IMR-90 (cell line): ENCODE measurements at regions not wholly inside any gene's neighbourhood (a gene's known extent, or its start where the extent isn't known, plus 50 kb on each side); places are given as distances from the start of the nearest gene placed in this dataset.

Experiments used
- FOS ChIP-seq: fragments of 150-350 bp; IDR thresholded peaks from 2 replicates; pipeline ENCODE4 v1.6.1; 2016; ENCODE audit warnings: low read depth, low read length
- MXI1 ChIP-seq: IDR thresholded peaks from 2 replicates; pipeline ENCODE4 v1.6.1; 2012; ENCODE audit warnings: low read depth, mild to moderate bottlenecking, low read length, moderate library complexity, borderline replicate concordance
- POLR2A ChIP-seq: IDR thresholded peaks from 2 replicates; pipeline ENCODE4 v1.6.1; 2012; ENCODE audit warnings: mild to moderate bottlenecking, low read depth, low read length
- RAD21 ChIP-seq: IDR thresholded peaks from 2 replicates; pipeline ENCODE4 v1.6.1; 2012; ENCODE audit warnings: low read length, improper control_type of control experiment
- RCOR1 ChIP-seq: IDR thresholded peaks from 2 replicates; pipeline ENCODE4 v1.6.1; 2012; ENCODE audit warnings: mild to moderate bottlenecking, low read length, improper control_type of control experiment; ENCODE audit not compliant: insufficient replicate concordance
- RFX5 ChIP-seq: IDR thresholded peaks from 2 replicates; pipeline ENCODE4 v1.8.0; 2012; ENCODE audit warnings: low read depth, mild to moderate bottlenecking, low read length, moderate library complexity
- SMC3 ChIP-seq: fragments of 150-350 bp; IDR thresholded peaks from 2 replicates; pipeline ENCODE4 v1.6.1; 2016; ENCODE audit warnings: low read depth, mild to moderate bottlenecking, antibody characterized with exemption, low read length, moderate library complexity
- TF ChIP-seq, protein P1 (sequence below): conservative IDR thresholded peaks from 2 replicates; pipeline ENCODE4 v1.5.1; 2012; ENCODE audit warnings: mild to moderate bottlenecking, low read depth, low read length, improper control_type of control experiment
- TF ChIP-seq, protein P2 (sequence below): fragments of 150-350 bp; IDR thresholded peaks from 2 replicates; pipeline ENCODE4 v1.6.1; 2016; ENCODE audit warnings: low read depth, mild to moderate bottlenecking, low read length, moderate library complexity, borderline replicate concordance
- TF ChIP-seq, protein P3 (sequence below): fragments of 150-350 bp; IDR thresholded peaks from 2 replicates; pipeline ENCODE4 v1.6.1; 2017; ENCODE audit warnings: mild to moderate bottlenecking, antibody characterized with exemption, low read length, low read depth

DNA sequence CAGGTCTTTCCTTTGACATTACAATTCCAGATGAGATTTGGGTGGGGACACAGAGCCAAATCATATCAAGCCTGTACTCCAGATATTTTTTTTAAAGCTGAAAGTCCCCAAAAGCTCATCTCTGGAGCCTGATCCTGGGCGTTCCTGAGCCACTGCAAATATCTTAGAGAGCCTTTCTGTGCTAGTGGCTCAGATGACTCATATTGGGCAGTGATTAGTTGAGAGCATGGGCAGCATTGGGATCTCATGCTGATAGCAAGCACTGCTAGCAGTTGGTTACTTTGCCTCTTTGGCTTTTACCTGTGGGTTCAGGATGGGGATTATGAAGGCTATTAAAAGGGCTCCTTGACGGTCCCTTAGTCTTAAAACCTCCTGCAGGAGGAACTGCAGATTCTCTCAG is 51.4 kb upstream of the SCRG1 start:
- no peak for TF ChIP-seq RFX5
- TF ChIP-seq SMC3: no peak
- no peak for TF ChIP-seq RAD21
- no peak for TF ChIP-seq POLR2A
- TF ChIP-seq, protein P1, sequence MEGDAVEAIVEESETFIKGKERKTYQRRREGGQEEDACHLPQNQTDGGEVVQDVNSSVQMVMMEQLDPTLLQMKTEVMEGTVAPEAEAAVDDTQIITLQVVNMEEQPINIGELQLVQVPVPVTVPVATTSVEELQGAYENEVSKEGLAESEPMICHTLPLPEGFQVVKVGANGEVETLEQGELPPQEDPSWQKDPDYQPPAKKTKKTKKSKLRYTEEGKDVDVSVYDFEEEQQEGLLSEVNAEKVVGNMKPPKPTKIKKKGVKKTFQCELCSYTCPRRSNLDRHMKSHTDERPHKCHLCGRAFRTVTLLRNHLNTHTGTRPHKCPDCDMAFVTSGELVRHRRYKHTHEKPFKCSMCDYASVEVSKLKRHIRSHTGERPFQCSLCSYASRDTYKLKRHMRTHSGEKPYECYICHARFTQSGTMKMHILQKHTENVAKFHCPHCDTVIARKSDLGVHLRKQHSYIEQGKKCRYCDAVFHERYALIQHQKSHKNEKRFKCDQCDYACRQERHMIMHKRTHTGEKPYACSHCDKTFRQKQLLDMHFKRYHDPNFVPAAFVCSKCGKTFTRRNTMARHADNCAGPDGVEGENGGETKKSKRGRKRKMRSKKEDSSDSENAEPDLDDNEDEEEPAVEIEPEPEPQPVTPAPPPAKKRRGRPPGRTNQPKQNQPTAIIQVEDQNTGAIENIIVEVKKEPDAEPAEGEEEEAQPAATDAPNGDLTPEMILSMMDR: no peak
- no peak for TF ChIP-seq MXI1
- TF ChIP-seq, protein P2, sequence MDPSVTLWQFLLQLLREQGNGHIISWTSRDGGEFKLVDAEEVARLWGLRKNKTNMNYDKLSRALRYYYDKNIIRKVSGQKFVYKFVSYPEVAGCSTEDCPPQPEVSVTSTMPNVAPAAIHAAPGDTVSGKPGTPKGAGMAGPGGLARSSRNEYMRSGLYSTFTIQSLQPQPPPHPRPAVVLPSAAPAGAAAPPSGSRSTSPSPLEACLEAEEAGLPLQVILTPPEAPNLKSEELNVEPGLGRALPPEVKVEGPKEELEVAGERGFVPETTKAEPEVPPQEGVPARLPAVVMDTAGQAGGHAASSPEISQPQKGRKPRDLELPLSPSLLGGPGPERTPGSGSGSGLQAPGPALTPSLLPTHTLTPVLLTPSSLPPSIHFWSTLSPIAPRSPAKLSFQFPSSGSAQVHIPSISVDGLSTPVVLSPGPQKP: no peak
- TF ChIP-seq, protein P3, sequence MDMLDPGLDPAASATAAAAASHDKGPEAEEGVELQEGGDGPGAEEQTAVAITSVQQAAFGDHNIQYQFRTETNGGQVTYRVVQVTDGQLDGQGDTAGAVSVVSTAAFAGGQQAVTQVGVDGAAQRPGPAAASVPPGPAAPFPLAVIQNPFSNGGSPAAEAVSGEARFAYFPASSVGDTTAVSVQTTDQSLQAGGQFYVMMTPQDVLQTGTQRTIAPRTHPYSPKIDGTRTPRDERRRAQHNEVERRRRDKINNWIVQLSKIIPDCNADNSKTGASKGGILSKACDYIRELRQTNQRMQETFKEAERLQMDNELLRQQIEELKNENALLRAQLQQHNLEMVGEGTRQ: no peak
- TF ChIP-seq RCOR1: no peak
- TF ChIP-seq FOS: no peak
